SK-N-SH (cell line): ENCODE measurements at regions not wholly inside any gene's neighbourhood (a gene's known extent, or its start where the extent isn't known, plus 50 kb on each side); places are given as distances from the start of the nearest gene placed in this dataset.

Experiments used
- CTCF ChIP-seq: fragments of 200-600 bp; sonication (generic); IDR thresholded peaks from 2 replicates; pipeline ENCODE4 v1.6.1; 2017; ENCODE audit warnings: antibody characterized with exemption, mild to moderate bottlenecking, moderate library complexity
- MAX ChIP-seq: IDR thresholded peaks from 2 replicates; pipeline ENCODE4 v1.4.0; 2012; ENCODE audit warnings: low read depth
- NRF1 ChIP-seq: IDR thresholded peaks from 2 replicates; pipeline ENCODE4 v1.6.1; 2012; ENCODE audit warnings: low read depth, mild to moderate bottlenecking, low read length
- RAD21 ChIP-seq: IDR thresholded peaks from 2 replicates; pipeline ENCODE4 v1.6.1; 2012; ENCODE audit warnings: mild to moderate bottlenecking, low read length
- TAF1 ChIP-seq: IDR thresholded peaks from 2 replicates; pipeline ENCODE4 v1.6.1; 2012; ENCODE audit warnings: low read depth, mild to moderate bottlenecking, low read length, moderate library complexity, borderline replicate concordance
- USF2 ChIP-seq: fragments of 150-350 bp; IDR thresholded peaks from 2 replicates; pipeline ENCODE4 v1.6.1; 2017; ENCODE audit warnings: antibody characterized with exemption, low read length, low read depth, borderline replicate concordance

- TF ChIP-seq NRF1 (no peak), TAF1 (no peak), CTCF (no peak), RAD21 (no peak), USF2 (no peak), MAX (no peak)
Observed at GRCh38 chr2:158879229-158879903, 84.2 kb downstream of the DAPL1 start.
